BJ (cell line): ENCODE measurements at regions not wholly inside any gene's neighbourhood (a gene's known extent, or its start where the extent isn't known, plus 50 kb on each side); places are given as distances from the start of the nearest gene placed in this dataset.
A peak's percentile ranks its signal among the peaks of the same experiment; 100 is the strongest.

Experiments
- CTCF ChIA-PET: fragments of 350-600 bp; formaldehyde crosslinking; extraction: SDS; loops from one replicate; lab custom pipeline; 2021; ENCODE audit warnings: antibody characterized with exemption, inconsistent platforms; lab: Yijun Ruan, JAX
- POLR2A ChIA-PET: fragments of 300-600 bp; sonication (Branson Sonifier 250); formaldehyde crosslinking; extraction: SDS; loops from one replicate; lab custom pipeline; 2021; ENCODE audit warnings: antibody characterized with exemption; lab: Charles Lee
- DNase-seq: peaks from one replicate; pipeline ENCODE4 v3.0.0-alpha.2; 2011; ENCODE audit warnings: low read depth
- H3K27me3 ChIP-seq: 2 replicates; pipeline ENCODE4 v1.6.0; 2011; ENCODE audit warnings: low read length; ENCODE audit not compliant: control insufficient read depth, insufficient read depth
- H3K36me3 ChIP-seq: 2 replicates; pipeline ENCODE4 v1.5.1; 2011; ENCODE audit warnings: low read length; ENCODE audit not compliant: control insufficient read depth, insufficient read depth
- H3K4me3 ChIP-seq: 2 replicates; pipeline ENCODE4 v1.5.1; 2011; ENCODE audit warnings: low read depth, mild to moderate bottlenecking, control low read depth, low read length
- CTCF ChIP-seq: IDR thresholded peaks from 2 replicates; pipeline ENCODE4 v1.5.1; 2011; ENCODE audit warnings: low read depth, mild to moderate bottlenecking, control low read depth, inconsistent platforms, low read length, moderate library complexity; ENCODE audit not compliant: insufficient read depth

DNA sequence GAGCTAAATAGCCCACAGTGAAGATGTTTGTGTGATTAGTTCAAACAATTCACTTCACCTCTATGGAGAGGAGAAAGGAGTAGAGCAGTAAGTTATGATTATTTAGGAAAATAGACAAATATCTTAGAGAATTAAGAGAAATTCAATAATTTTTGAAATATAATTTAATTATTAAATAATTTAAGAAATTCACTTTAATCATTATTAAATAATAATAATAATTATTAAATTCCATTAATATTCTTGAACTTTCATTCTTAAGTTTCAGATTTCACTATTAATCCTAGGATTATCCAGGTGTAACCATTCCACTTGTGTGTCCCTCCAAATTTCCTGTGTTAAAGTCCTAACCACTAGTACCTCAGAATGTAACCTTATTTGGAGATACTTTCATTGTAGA lies 58.9 kb upstream of the RGS18 start:
- CTCF ChIA-PET = interaction anchor here (1.3 kb wide), 1 partner anchor 18 kb away, joined by 3 read pairs; no protein-coding TSS in a partner anchor
- POLR2A ChIA-PET = no interaction called here
- TF ChIP-seq CTCF = no peak

GRCh38 chr1:192100686-192101468 lies 57.4 kb upstream of the RGS18 start:
- TF ChIP-seq CTCF = no peak
- no peak for DNase-seq
- CTCF ChIA-PET = no interaction called here
- POLR2A ChIA-PET = no interaction called here
- Histone ChIP-seq H3K36me3 (no peaks in the 10 kb centered on the region), H3K4me3 (no peak overlapping the region), H3K27me3 (no peaks in the 10 kb centered on the region)

More for the DNA sequence above, 58.9 kb upstream of the RGS18 start:
- H3K27me3 ChIP-seq = no peaks in the 10 kb centered on the region
- no peak overlapping the region for H3K4me3 ChIP-seq
- no peak for DNase-seq
- no peaks in the 10 kb centered on the region for H3K36me3 ChIP-seq

- no peak for TF ChIP-seq CTCF
- H3K27me3 ChIP-seq = no peaks in the 10 kb centered on the region
- ChIA-PET POLR2A (no interaction called here), CTCF (interaction anchor here (0.6 kb wide), 1 partner anchor 14 kb away, joined by 3 read pairs; no protein-coding TSS in a partner anchor)
- no peak overlapping the region for H3K4me3 ChIP-seq
- no peaks in the 10 kb centered on the region for H3K36me3 ChIP-seq
- DNase-seq = no peak
Observed at GRCh38 chr1:192104128-192104527, 54.1 kb upstream of the RGS18 start.

- H3K4me3 ChIP-seq = no peak overlapping the region
- ChIA-PET CTCF (interaction anchor here (0.8 kb wide), 1 partner anchor 23 kb away, joined by 3 read pairs; no protein-coding TSS in a partner anchor), POLR2A (interaction anchor here (0.6 kb wide), 1 partner anchor 119 kb away, joined by 4 read pairs; no protein-coding TSS in a partner anchor)
- TF ChIP-seq CTCF = no peak
- H3K27me3 ChIP-seq = no peaks in the 10 kb centered on the region
- DNase-seq = peak; percentile 35
- H3K36me3 ChIP-seq = no peaks in the 10 kb centered on the region
Observed at GRCh38 chr1:192104852-192105251, 53.4 kb upstream of the RGS18 start.

DNA sequence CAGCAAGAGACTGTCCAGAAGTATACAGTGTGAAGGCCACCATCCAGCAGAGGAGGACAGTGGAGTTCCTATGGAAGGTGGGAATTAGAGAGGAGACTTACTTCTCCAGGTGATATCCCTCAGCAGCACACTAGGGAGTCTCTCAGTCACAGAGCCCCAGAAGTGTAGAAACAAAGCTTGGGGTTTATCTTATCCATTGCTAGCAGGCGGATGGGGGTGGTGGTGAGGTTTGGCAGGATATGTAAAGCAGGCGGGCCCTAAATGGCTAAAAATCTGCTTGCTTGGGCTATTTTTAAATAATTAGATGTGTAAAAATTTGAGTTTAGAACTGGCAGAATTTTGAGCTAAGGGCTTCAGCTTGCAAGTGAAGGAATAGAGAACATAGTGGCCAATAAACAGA lies 50.1 kb upstream of the RGS18 start:
- no peak for TF ChIP-seq CTCF
- POLR2A ChIA-PET = no interaction called here

More for the DNA sequence above, 50.1 kb upstream of the RGS18 start:
- no peaks in the 10 kb centered on the region for H3K27me3 ChIP-seq
- H3K4me3 ChIP-seq = no peak overlapping the region
- no peaks in the 10 kb centered on the region for H3K36me3 ChIP-seq
- DNase-seq = no peak
- CTCF ChIA-PET = interaction anchor here (1.7 kb wide), 1 partner anchor 11 kb away, joined by 3 read pairs; no protein-coding TSS in a partner anchor
